ENCODE measurements at regions not wholly inside any gene's neighbourhood (a gene's known extent, or its start where the extent isn't known, plus 50 kb on each side); places are given as distances from the start of the nearest gene placed in this dataset.

- TF ChIP-seq, protein P1, sequence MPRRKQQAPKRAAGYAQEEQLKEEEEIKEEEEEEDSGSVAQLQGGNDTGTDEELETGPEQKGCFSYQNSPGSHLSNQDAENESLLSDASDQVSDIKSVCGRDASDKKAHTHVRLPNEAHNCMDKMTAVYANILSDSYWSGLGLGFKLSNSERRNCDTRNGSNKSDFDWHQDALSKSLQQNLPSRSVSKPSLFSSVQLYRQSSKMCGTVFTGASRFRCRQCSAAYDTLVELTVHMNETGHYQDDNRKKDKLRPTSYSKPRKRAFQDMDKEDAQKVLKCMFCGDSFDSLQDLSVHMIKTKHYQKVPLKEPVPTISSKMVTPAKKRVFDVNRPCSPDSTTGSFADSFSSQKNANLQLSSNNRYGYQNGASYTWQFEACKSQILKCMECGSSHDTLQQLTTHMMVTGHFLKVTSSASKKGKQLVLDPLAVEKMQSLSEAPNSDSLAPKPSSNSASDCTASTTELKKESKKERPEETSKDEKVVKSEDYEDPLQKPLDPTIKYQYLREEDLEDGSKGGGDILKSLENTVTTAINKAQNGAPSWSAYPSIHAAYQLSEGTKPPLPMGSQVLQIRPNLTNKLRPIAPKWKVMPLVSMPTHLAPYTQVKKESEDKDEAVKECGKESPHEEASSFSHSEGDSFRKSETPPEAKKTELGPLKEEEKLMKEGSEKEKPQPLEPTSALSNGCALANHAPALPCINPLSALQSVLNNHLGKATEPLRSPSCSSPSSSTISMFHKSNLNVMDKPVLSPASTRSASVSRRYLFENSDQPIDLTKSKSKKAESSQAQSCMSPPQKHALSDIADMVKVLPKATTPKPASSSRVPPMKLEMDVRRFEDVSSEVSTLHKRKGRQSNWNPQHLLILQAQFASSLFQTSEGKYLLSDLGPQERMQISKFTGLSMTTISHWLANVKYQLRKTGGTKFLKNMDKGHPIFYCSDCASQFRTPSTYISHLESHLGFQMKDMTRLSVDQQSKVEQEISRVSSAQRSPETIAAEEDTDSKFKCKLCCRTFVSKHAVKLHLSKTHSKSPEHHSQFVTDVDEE (CRISPR knock-in tag; IDR thresholded peaks at IDR 0.05): no peak
Observed at GRCh38 chr3:174442302-174442682, 416.8 kb upstream of the NAALADL2 start (continued).

DNA sequence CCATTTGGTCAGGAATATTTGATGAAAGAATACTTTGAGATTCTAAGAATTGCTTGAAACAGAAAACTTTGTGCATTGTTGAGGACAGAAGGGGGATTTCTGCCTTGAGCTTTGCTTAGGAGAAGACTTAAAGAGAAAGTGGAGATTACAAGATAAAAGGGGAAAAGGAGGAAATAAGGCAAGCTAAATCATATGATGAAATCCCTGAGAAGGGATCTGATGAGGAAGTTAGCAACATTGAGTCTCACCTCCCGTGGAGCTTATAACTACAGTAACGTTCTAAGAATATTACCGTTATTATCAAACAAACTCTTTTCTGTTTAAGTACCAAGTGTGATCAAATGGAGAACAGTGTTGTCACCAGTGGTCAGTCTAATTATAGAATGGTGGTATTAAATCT lies 414.7 kb upstream of the NAALADL2 start:
- ATAC-seq: no peak
- TF ChIP-seq BACH2 (CRISPR knock-in tag; IDR thresholded peaks at IDR 0.05; ENCODE audit: borderline replicate concordance) (no peak), PPARA (CRISPR knock-in tag; IDR thresholded peaks at IDR 0.05; ENCODE audit: borderline replicate concordance) (no peak), ISL1 (CRISPR knock-in tag; IDR thresholded peaks at IDR 0.05) (no peak), ZFP30 (CRISPR knock-in tag; IDR thresholded peaks at IDR 0.05) (no peak), ZNF565 (CRISPR knock-in tag; conservative IDR thresholded peaks at IDR 0.05; ENCODE audit: low read depth) (no peak), RARB (CRISPR knock-in tag; IDR thresholded peaks at IDR 0.05) (no peak), CSDC2 (CRISPR knock-in tag; IDR thresholded peaks at IDR 0.05) (no peak), TCF4 (CRISPR knock-in tag; IDR thresholded peaks at IDR 0.05; ENCODE audit: borderline replicate concordance) (no peak), ARNTL (CRISPR knock-in tag; IDR thresholded peaks at IDR 0.05; ENCODE audit: borderline replicate concordance, low read depth) (no peak), SNAI2 (CRISPR knock-in tag; IDR thresholded peaks at IDR 0.05) (no peak), ZC3H10 (CRISPR knock-in tag; IDR thresholded peaks at IDR 0.05) (no peak), TOX (CRISPR knock-in tag; IDR thresholded peaks at IDR 0.05; ENCODE audit: borderline replicate concordance) (no peak), ZFP3 (CRISPR knock-in tag; IDR thresholded peaks at IDR 0.05) (no peak), OSR1 (CRISPR knock-in tag; IDR thresholded peaks at IDR 0.05) (no peak)
- TF ChIP-seq, protein P1 (CRISPR knock-in tag; IDR thresholded peaks at IDR 0.05): no peak
- TF ChIP-seq, protein P2, sequence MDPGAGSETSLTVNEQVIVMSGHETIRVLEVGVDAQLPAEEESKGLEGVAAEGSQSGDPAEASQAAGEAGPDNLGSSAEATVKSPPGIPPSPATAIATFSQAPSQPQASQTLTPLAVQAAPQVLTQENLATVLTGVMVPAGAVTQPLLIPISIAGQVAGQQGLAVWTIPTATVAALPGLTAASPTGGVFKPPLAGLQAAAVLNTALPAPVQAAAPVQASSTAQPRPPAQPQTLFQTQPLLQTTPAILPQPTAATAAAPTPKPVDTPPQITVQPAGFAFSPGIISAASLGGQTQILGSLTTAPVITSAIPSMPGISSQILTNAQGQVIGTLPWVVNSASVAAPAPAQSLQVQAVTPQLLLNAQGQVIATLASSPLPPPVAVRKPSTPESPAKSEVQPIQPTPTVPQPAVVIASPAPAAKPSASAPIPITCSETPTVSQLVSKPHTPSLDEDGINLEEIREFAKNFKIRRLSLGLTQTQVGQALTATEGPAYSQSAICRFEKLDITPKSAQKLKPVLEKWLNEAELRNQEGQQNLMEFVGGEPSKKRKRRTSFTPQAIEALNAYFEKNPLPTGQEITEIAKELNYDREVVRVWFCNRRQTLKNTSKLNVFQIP (CRISPR knock-in tag; IDR thresholded peaks at IDR 0.05; ENCODE audit: borderline replicate concordance, low read depth): no peak

DNA sequence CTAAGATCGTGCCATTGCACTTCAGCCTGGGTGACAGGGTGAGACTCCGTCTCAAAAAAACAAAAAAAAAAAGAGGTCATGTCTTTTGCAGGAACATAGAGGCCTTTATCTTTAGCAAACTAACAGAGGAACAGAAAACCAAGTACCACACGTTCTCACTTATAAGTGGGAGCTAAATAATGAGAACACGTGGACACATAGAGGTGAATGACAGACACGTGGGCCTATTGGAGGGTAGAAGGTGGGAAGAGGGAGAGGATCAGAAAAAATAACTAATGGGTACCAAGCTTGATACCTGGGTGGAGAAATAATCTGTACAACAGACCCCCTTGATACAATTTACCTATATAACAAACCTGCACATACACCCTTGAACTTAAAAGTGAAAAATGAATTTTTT lies 401.4 kb upstream of the NAALADL2 start:
- no peak for ATAC-seq
- TF ChIP-seq, protein P2 (CRISPR knock-in tag; IDR thresholded peaks at IDR 0.05; ENCODE audit: borderline replicate concordance, low read depth): no peak
- TF ChIP-seq GLIS3 (CRISPR knock-in tag; IDR thresholded peaks at IDR 0.05) (no peak), TCF4 (CRISPR knock-in tag; IDR thresholded peaks at IDR 0.05; ENCODE audit: borderline replicate concordance) (no peak), ESRRG (CRISPR knock-in tag; IDR thresholded peaks at IDR 0.05) (no peak), SNAI2 (CRISPR knock-in tag; IDR thresholded peaks at IDR 0.05) (no peak), ARNTL (CRISPR knock-in tag; IDR thresholded peaks at IDR 0.05; ENCODE audit: borderline replicate concordance, low read depth) (no peak), ISL1 (CRISPR knock-in tag; IDR thresholded peaks at IDR 0.05) (no peak)
- TF ChIP-seq, protein P1 (CRISPR knock-in tag; IDR thresholded peaks at IDR 0.05): no peak
